Activated CD4-positive, alpha-beta T cell treated with anti-CD3 and anti-CD28 coated beads, Interleukin-2, Interleukin-4, amounts not matched to agents 100 ng/mL and 50 ng/mL, durations not matched to agents 16 hours and 8 hours (primary cell): ENCODE measurements at regions not wholly inside any gene's neighbourhood (a gene's known extent, or its start where the extent isn't known, plus 50 kb on each side); places are given as distances from the start of the nearest gene placed in this dataset.

Source experiments
- DNase-seq: peaks from one replicate; pipeline ENCODE4 v3.0.0-alpha.2; 2020; ENCODE audit warnings: low spot score

GRCh38 chr14:76664790-76665189 lies 96.5 kb upstream of the VASH1 start:
- no peak for DNase-seq

- DNase-seq: no peak
Measured at GRCh38 chr14:76666746-76667145, 94.5 kb upstream of the VASH1 start.

- DNase-seq: no peak
Measured at GRCh38 chr14:76669770-76670169, 91.5 kb upstream of the VASH1 start.

- no peak for DNase-seq
Measured at GRCh38 chr14:76672123-76672522, 89.1 kb upstream of the VASH1 start.

- DNase-seq: no peak
Measured at GRCh38 chr14:76673261-76673660, 88.0 kb upstream of the VASH1 start.

- no peak for DNase-seq
Measured at GRCh38 chr14:76675046-76675445, 86.2 kb upstream of the VASH1 start.

GRCh38 chr14:76676539-76676938 lies 84.7 kb upstream of the VASH1 start:
- DNase-seq: no peak

- DNase-seq: no peak
Measured at GRCh38 chr14:76677534-76678145, 83.6 kb upstream of the VASH1 start.

GRCh38 chr14:76678244-76678800 lies 82.9 kb upstream of the VASH1 start:
- DNase-seq: no peak

GRCh38 chr14:76682367-76682766 lies 78.9 kb upstream of the VASH1 start:
- no peak for DNase-seq

- no peak for DNase-seq
Measured at GRCh38 chr14:76686646-76687045, 74.6 kb upstream of the VASH1 start.

GRCh38 chr14:76687611-76688382 lies 73.5 kb upstream of the VASH1 start:
- DNase-seq: no peak

- no peak for DNase-seq
Measured at GRCh38 chr14:76688383-76688671, 72.9 kb upstream of the VASH1 start.

GRCh38 chr14:76690502-76691105 lies 70.7 kb upstream of the VASH1 start:
- no peak for DNase-seq

- DNase-seq: no peak
Measured at GRCh38 chr14:76694106-76694505, 67.2 kb upstream of the VASH1 start.

- DNase-seq: no peak
Measured at GRCh38 chr14:76695263-76695920, 65.9 kb upstream of the VASH1 start.

GRCh38 chr14:76696361-76696760 lies 64.9 kb upstream of the VASH1 start:
- no peak for DNase-seq

- DNase-seq: no peak
Measured at GRCh38 chr14:76696791-76697190, 64.5 kb upstream of the VASH1 start.

- no peak for DNase-seq
Measured at GRCh38 chr14:76697246-76697905, 63.9 kb upstream of the VASH1 start.

GRCh38 chr14:76698191-76698590 lies 63.1 kb upstream of the VASH1 start:
- no peak for DNase-seq

- no peak for DNase-seq
Measured at GRCh38 chr14:76698631-76699030, 62.6 kb upstream of the VASH1 start.

GRCh38 chr14:76699209-76699938 lies 61.9 kb upstream of the VASH1 start:
- DNase-seq: no peak
